Amniotic stem cell (primary cell): ENCODE measurements at regions not wholly inside any gene's neighbourhood (a gene's known extent, or its start where the extent isn't known, plus 50 kb on each side); places are given as distances from the start of the nearest gene placed in this dataset.

ENCODE experiments used
- DNase-seq: peaks from one replicate; lab custom pipeline; 2025; lab: John Stamatoyannopoulos, UW

DNA sequence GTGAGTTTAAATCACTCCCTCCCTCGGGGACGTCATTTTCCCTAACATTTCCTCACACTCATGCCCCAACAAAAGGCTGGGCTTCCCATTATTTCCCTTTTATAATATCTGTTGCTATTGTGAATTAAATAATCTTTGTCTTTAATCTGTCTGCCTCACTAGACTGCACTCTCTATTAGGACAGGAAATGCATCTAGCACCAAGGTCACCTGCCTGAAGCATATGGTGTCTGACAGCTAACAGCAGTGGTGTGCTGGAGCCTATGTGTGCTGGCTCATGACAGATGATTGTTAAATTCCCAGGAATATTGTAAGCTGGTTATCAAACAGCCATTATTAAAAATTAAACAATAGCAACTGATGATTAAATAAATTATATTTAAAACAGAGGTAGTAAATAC lies 237.0 kb upstream of the CEP162 start:
- DNase-seq, result no peak

DNA sequence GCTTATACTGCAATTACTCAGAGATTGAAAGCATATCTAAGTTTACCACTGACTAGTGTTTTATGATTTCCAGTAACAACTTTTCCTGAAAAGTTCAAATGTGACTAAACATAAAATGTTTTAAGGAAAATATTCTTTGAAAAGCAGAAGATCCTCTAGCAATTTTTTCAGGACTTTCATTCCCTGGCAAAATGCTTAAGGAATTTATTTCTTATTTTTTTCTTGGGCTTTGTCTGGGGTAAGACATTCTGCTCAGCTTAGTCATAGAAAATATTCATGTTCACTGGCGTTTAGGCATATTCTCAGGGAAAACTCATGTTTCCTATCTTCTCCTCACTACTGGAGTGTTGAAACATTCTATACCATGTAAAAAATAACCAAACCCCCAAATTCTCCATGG lies 235.3 kb upstream of the CEP162 start:
- peak; percentile 48 for DNase-seq

DNA sequence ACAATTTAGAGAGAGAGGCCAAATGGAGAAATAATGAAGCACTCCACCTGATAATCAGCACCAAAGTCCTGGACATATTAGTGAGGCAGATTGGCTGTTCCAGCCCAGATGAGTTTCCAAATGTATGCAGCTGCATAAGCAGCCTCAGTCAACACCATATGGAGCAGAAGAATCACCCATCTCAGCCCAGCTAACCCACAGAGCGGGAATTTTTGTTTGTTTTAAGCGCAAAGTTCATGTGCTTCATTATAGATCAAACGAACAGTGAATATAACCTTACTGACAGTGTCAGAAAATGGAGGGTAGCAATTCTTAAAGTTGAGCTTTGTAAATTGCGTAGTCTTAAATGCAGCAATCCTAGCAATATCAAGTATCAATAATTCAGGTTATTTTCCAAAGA lies 234.0 kb upstream of the CEP162 start:
- no peak for DNase-seq

- no peak for DNase-seq
These were observed 233.0 kb upstream of the CEP162 start for GRCh38 chr6:84460491-84460890.

- DNase-seq, result no peak
These were observed 232.0 kb upstream of the CEP162 start for GRCh38 chr6:84459401-84459800.

DNA sequence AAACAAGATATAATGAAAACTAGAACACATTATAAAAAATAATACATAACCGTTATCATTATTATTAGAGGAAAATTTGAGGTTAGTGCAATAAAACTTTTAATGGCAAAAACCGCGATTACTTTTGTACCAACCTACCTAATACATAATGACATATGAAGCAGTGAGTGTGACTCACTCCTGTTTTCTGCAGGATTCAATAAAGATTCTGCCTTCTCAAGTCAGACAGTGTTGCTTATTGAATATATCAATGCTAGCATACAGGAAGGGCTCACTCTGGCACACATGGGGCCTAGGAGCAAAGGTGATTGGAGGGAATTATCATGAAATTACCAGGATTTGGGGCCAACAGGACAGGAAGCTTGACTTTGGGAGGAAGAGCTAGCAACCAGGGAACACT lies 230.8 kb upstream of the CEP162 start:
- no peak for DNase-seq

GRCh38 chr6:84457276-84457675 lies 229.8 kb upstream of the CEP162 start:
- no peak for DNase-seq

- no peak for DNase-seq
These were observed 229.4 kb upstream of the CEP162 start for GRCh38 chr6:84456803-84457202.

GRCh38 chr6:84455511-84456029 lies 228.1 kb upstream of the CEP162 start:
- DNase-seq, result no peak

DNA sequence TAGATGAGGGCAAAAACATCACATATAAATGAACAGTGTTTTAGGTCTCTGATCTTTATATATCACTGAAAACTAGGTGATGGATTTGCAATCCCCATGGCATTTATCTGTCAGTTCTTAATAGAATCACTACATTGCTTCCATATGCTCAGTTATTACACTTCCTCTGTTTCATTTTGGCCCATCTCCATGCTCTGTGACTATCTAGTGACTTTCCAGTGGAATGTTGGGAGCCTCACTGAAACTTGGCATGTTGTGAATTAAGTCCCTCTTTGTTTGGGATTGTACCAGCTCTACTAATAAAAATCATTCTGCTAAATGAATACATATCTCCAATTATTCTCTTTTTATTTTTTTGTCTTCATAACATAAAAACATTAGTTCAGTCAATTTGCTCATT lies 226.1 kb upstream of the CEP162 start:
- DNase-seq, result no peak

DNA sequence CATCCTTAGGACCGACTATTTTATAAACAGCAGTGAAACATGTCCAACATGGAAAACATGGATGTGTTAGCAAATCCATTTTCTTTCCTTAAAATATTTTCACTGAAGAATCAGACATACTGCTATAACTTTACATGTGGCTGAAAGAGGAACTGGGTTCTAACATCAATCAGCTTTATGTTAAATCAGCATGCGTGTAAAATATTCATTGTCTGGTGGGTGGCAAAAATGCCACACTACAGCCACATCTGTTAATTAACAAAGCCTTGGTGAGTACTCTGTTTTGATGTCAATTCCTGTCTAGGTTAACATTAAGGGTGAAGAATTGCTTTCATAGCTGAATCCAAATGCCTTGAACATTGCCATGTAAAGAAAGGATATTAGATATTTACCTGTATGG lies 222.6 kb upstream of the CEP162 start:
- no peak for DNase-seq

DNA sequence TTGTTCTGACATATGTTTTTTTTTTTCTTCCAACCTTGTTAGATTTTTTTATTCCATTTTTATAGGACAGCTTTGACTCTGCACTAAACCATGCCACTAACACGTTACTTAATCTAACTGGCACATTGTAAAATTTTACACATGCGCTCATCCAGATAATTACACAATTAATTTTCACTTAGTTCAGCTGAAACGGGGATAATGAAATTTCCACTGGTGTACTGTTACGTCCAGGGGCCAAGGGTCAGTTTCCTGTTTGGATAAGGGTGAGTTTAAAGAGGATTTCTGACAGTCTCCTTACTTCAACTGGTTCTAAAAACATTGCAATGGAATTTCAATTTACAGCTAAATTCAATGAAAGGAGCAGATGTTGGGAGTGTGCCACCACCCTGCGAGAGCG lies 221.8 kb upstream of the CEP162 start:
- DNase-seq, result no peak

GRCh38 chr6:84448331-84448730 lies 220.9 kb upstream of the CEP162 start:
- DNase-seq, result no peak

GRCh38 chr6:84447651-84448050 lies 220.2 kb upstream of the CEP162 start:
- DNase-seq, result no peak

DNA sequence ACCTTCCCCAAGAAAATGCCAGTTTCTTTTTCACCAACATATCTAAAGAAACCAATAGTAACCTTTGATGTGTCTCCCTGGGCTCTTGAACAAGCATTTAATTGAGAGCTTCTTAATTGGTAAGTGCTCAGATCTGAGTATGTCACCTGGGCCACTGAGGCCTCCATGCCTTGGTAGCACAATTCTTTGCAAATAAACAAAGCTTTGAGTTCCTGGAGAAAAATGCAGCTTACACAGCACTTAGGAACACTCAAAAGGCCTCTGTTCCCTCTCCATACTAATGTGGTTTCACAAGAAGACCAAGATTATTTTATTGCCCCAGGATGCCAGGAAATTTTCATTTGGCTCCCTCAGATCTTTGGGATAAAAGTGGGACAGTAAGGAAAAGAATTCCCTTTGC lies 217.6 kb upstream of the CEP162 start:
- DNase-seq, result no peak

DNA sequence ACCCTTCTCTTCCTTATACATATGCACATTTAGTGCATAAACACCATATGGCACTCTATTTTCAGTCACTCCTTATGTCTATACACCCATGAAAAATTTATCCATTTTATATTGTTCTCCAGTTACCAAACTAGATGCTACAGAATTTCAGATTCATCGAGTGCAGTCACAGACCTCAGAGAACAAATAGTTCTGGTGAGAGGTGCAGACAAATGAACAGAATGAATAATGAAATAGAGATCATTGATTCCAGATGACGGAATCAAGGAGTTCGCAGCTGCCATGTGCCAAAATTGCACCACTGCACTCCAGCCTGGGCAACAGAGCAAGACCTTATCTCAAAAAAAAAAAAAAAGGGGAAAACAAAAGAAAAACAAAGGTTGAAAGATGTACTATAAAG lies 214.8 kb upstream of the CEP162 start:
- DNase-seq, result no peak

DNA sequence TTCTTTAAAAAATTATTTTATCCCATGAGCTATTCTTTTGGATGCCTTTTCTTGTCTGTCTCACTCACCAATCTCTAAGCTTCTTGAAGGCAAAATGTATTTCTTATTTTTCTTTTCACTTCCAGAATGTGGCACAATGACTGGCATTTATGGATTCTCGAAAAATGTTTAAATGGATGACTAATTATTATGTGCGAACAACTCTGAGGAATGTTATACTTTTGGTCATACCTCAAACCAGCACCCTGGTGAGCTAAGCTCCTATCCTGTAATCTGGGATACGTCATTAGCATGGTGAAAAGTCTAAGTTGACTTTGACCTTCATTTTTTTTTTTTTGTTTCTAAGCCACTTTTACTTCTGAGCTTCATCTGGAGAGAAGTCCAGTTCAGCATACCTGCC lies 214.0 kb upstream of the CEP162 start:
- DNase-seq, result no peak

DNA sequence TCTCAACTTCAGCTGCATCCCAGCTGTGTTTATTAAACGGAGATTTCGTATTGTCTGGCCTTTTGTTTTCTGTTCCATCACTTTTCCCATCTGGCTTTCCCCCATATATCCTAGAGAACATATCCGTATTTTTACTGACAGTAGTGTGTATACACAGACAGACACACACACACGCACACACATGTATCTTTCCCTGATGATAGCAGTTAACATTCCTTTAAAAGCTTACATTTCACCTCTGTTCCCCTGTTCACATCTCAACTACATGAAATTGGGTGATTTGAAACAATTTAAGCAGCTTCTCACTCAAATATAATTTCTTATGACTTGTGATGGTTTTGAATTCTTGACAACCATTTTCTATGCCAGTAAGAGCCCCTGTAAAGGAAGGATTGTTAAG lies 207.1 kb upstream of the CEP162 start:
- no peak for DNase-seq

- no peak for DNase-seq
These were observed 205.2 kb upstream of the CEP162 start for GRCh38 chr6:84432619-84433018.

- peak; percentile 16 for DNase-seq
These were observed 201.0 kb upstream of the CEP162 start for GRCh38 chr6:84428300-84428907.

- DNase-seq, result no peak
These were observed 198.7 kb upstream of the CEP162 start for GRCh38 chr6:84425971-84426705.

DNA sequence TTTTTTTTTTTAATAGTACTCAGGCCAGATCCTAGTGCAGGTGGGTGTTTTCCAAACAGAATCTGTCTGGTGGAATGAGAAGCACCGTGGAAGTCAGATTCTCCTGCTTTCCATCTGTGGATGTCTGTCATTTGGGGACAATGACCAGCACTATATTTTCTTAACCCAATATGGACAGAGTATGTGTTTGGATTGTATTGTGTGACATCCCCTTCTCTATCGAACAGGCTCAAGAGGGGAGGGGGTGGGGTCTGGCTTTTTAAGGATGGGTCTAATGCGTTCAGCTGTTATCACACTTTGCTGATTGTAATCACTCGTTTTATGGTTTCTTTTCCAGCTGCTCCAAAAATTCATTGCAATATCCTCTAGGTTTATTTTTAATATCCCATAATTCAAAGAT lies 197.5 kb upstream of the CEP162 start:
- DNase-seq, result no peak

DNA sequence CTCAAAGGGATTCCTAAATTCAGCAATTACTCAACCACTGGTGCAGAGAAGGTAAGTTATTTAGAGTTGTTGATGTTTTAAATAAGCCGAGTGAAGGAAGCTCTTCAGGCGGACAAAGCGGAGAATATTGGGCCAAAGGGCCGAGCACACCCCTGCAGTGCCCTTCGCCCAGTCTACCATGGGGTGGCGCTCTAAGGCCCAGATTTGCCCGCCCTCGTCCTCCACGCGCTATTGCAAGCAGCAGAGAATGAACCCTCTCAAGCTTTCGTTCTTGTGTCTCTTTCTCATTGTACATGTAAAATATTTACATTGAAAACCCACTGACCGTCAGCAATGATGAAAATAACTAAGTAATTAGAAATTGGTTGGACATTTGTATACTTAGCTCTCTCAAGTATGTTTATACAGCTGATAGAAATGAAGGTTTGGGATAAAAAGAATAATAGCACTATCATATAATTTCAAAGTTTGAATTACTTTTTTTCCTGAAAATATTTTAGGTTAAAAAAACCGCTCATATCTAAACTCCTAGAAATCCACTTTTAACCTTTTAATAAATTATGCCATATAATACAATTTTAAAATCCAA lies 195.0 kb upstream of the CEP162 start:
- DNase-seq, result peak; percentile 10
